H1 (cell line): ENCODE measurements at regions not wholly inside any gene's neighbourhood (a gene's known extent, or its start where the extent isn't known, plus 50 kb on each side); places are given as distances from the start of the nearest gene placed in this dataset.

ENCODE experiments used
- CTCF ChIA-PET: fragments of 300-600 bp; sonication (Branson Sonifier 250); formaldehyde crosslinking; loops from one replicate; lab custom pipeline; 2021; ENCODE audit not compliant: partially characterized antibody; lab: Charles Lee
- POLR2A ChIA-PET: fragments of 300-600 bp; sonication (Branson Sonifier 250); formaldehyde crosslinking; loops from one replicate; lab custom pipeline; 2021; ENCODE audit warnings: inconsistent platforms; ENCODE audit not compliant: partially characterized antibody; lab: Charles Lee
- DNase-seq, 2 experiments: peaks; one replicate each; pipeline versions ENCODE4 v3.0.0 to v3.0.0-alpha.2; 2010 to 2022; ENCODE audit warnings: low spot score in 2 of 2, low read depth in 1 of 2, mixed read lengths in 1 of 2
- FAIRE-seq: peaks from 2 replicates; lab custom pipeline; 2011; peaks lifted over from hg19 to GRCh38; lab: Jason Lieb, UNC
- H2AFZ ChIP-seq: 2 replicates; pipeline ENCODE4 v1.8.1; 2012; ENCODE audit warnings: low read length, inconsistent platforms
- H2AK5ac ChIP-seq: 2 replicates; pipeline ENCODE4 v1.6.1; 2013; ENCODE audit warnings: low read depth, low read length
- H2BK120ac ChIP-seq: replicated peaks from 2 replicates; pipeline ENCODE3; 2013; ENCODE audit warnings: low read depth, low read length, inconsistent platforms
- H2BK12ac ChIP-seq: 2 replicates; pipeline ENCODE4 v1.6.1; 2013; ENCODE audit warnings: low read depth, low read length
- H2BK15ac ChIP-seq: 2 replicates; pipeline ENCODE4 v1.6.1; 2013; ENCODE audit warnings: low read length
- H2BK20ac ChIP-seq: 2 replicates; pipeline ENCODE4 v1.6.1; 2013; ENCODE audit warnings: low read length
- H2BK5ac ChIP-seq: 2 replicates; pipeline ENCODE4 v1.6.1; 2013; ENCODE audit warnings: low read depth, low read length
- H3K14ac ChIP-seq: 2 replicates; pipeline ENCODE4 v1.6.1; 2013; ENCODE audit warnings: inconsistent platforms; ENCODE audit not compliant: insufficient read length
- H3K18ac ChIP-seq: 2 replicates; pipeline ENCODE4 v1.6.1; 2013; ENCODE audit warnings: low read length; ENCODE audit errors: extremely low read depth
- H3K23ac ChIP-seq: 2 replicates; pipeline ENCODE4 v1.6.1; 2013; ENCODE audit warnings: inconsistent platforms; ENCODE audit not compliant: insufficient read length
- H3K23me2 ChIP-seq: 2 replicates; pipeline ENCODE4 v1.6.1; 2013; ENCODE audit warnings: low read depth, low read length
- H3K27ac ChIP-seq: 2 replicates; pipeline ENCODE4 v1.6.1; 2011; ENCODE audit warnings: low read depth, low read length, inconsistent platforms
- H3K27me3 ChIP-seq, 4 experiments: replicated peaks in 1 of 4; 1 replicate in 1 of 4; 2 replicates in 3 of 4; pipeline versions ENCODE4 v1.6.1 to v1.8.1; 2011 to 2013; ENCODE audit warnings: low read length in 3 of 4, mild to moderate bottlenecking in 3 of 4, inconsistent platforms in 2 of 4, mixed read lengths in 2 of 4, moderate library complexity in 1 of 4; ENCODE audit not compliant: control insufficient read depth in 3 of 4, insufficient read depth in 3 of 4; ENCODE audit errors: extremely low read depth in 1 of 4
- H3K36me3 ChIP-seq, 4 experiments: 2 replicates each; pipeline versions ENCODE4 v1.6.1 to v1.8.1; 2011 to 2013; ENCODE audit warnings: mild to moderate bottlenecking in 4 of 4, low read length in 3 of 4, moderate library complexity in 2 of 4, control low read depth in 1 of 4, inconsistent platforms in 1 of 4; ENCODE audit not compliant: insufficient read depth in 4 of 4, control insufficient read depth in 2 of 4
- H3K4ac ChIP-seq: replicated peaks from 2 replicates; pipeline ENCODE3; 2013; ENCODE audit warnings: low read length, low read depth, mixed read lengths, inconsistent platforms; ENCODE audit not compliant: insufficient read length
- H3K4me1 ChIP-seq, 4 experiments: replicated peaks in 1 of 4; 1 replicate in 1 of 4; 2 replicates in 3 of 4; pipeline versions ENCODE4 v1.6.1 to v1.8.1; 2011 to 2013; ENCODE audit warnings: low read length in 3 of 4, inconsistent platforms in 2 of 4, mixed read lengths in 1 of 4; ENCODE audit not compliant: insufficient read depth in 4 of 4, control insufficient read depth in 3 of 4
- H3K4me2 ChIP-seq, 2 experiments: 2 replicates each; pipeline versions ENCODE4 v1.6.1 to v1.8.1; 2011 to 2013; ENCODE audit warnings: low read depth in 2 of 2, low read length in 2 of 2, control low read depth in 1 of 2, inconsistent platforms in 1 of 2, mild to moderate bottlenecking in 1 of 2; ENCODE audit not compliant: insufficient read depth in 1 of 2
- H3K4me3 ChIP-seq, 4 experiments: fragments of 200-600, 300-600 bp in 1 of 4; sonication (generic), shearing (Covaris generic), sonication (Bioruptor Twin) in 1 of 4; 2 replicates each; pipeline versions ENCODE4 v1.5.1 to v1.8.1; 2011 to 2016; ENCODE audit warnings: low read length in 4 of 4, low read depth in 3 of 4, control low read depth in 2 of 4, inconsistent platforms in 2 of 4, mild to moderate bottlenecking in 2 of 4, mixed read lengths in 1 of 4, moderate library complexity in 1 of 4; ENCODE audit not compliant: insufficient read depth in 2 of 4; ENCODE audit errors: extremely low read depth in 1 of 4
- H3K56ac ChIP-seq: replicated peaks from 2 replicates; pipeline ENCODE3; 2013; ENCODE audit warnings: low read depth, mild to moderate bottlenecking, mixed read lengths, low read length, inconsistent platforms; ENCODE audit not compliant: insufficient read length
- H3K79me1 ChIP-seq: 2 replicates; pipeline ENCODE4 v1.6.1; 2013; ENCODE audit warnings: low read depth, low read length, control low read depth
- H3K79me2 ChIP-seq, 2 experiments: 2 replicates each; pipeline versions ENCODE4 v1.6.1 to v1.8.1; 2012 to 2013; ENCODE audit warnings: low read length in 2 of 2, mild to moderate bottlenecking in 2 of 2, inconsistent platforms in 1 of 2; ENCODE audit not compliant: insufficient read depth in 2 of 2, control insufficient read depth in 1 of 2
- H3K9ac ChIP-seq, 4 experiments: replicated peaks in 1 of 4; 1 replicate in 1 of 4; 2 replicates in 3 of 4; pipeline versions ENCODE4 v1.6.1 to v1.8.1; 2011 to 2013; ENCODE audit warnings: low read depth in 3 of 4, low read length in 3 of 4, control low read depth in 2 of 4, mild to moderate bottlenecking in 2 of 4, moderate library complexity in 2 of 4, inconsistent platforms in 1 of 4; ENCODE audit errors: extremely low read depth in 1 of 4
- H3K9me3 ChIP-seq, 2 experiments: 2 replicates each; pipeline versions ENCODE4 v1.6.1 to v1.8.1; 2012 to 2013; ENCODE audit warnings: mild to moderate bottlenecking in 2 of 2, moderate library complexity in 2 of 2, control low read depth in 1 of 2, inconsistent platforms in 1 of 2, low read depth in 1 of 2, low read length in 1 of 2, mixed read lengths in 1 of 2; ENCODE audit not compliant: insufficient read depth in 2 of 2
- H4K20me1 ChIP-seq, 2 experiments: replicated peaks in 1 of 2; 2 replicates each; pipeline versions ENCODE3 to v1.8.1; 2011 to 2013; ENCODE audit warnings: inconsistent platforms in 2 of 2, low read length in 2 of 2, mild to moderate bottlenecking in 1 of 2; ENCODE audit not compliant: insufficient read depth in 2 of 2, control insufficient read depth in 1 of 2
- H4K5ac ChIP-seq: 2 replicates; pipeline ENCODE4 v1.6.1; 2013; ENCODE audit warnings: low read length, low read depth, mixed read lengths, inconsistent platforms; ENCODE audit not compliant: insufficient read length
- H4K8ac ChIP-seq: 2 replicates; pipeline ENCODE4 v1.8.0; 2013; ENCODE audit warnings: mild to moderate bottlenecking, moderate library complexity, low read length, inconsistent platforms; ENCODE audit not compliant: insufficient read depth; ENCODE audit errors: extremely low read depth
- H4K91ac ChIP-seq: replicated peaks from 2 replicates; pipeline ENCODE3; 2013; ENCODE audit warnings: low read length, mixed read lengths, inconsistent platforms; ENCODE audit not compliant: insufficient read length
- CHD1 ChIP-seq: IDR thresholded peaks from 2 replicates; pipeline ENCODE4 v1.6.1; 2012; ENCODE audit warnings: low read depth, low read length, improper control_type of control experiment
- JUN ChIP-seq: IDR thresholded peaks from 2 replicates; pipeline ENCODE4 v1.6.1; 2011; ENCODE audit warnings: low read depth, mild to moderate bottlenecking, improper control_type of control experiment, low read length
- PHF8 ChIP-seq: fragments of 200-600 bp; sonication (generic); conservative IDR thresholded peaks from 2 replicates; pipeline ENCODE4 v1.7.1; 2012; ENCODE audit warnings: low read depth, mild to moderate bottlenecking, inconsistent platforms, low read length, moderate library complexity
- RFX5 ChIP-seq: IDR thresholded peaks from 2 replicates; pipeline ENCODE4 v1.6.1; 2011; ENCODE audit warnings: low read depth, low read length, improper control_type of control experiment, borderline replicate concordance
- SAP30 ChIP-seq: fragments of 300-600 bp; sonication (generic); IDR thresholded peaks from 2 replicates; pipeline ENCODE4 v1.7.1; 2012; ENCODE audit warnings: low read length, moderate library complexity, mild to moderate bottlenecking, inconsistent platforms; ENCODE audit not compliant: insufficient read depth, insufficient replicate concordance
- YY1 ChIP-seq: IDR thresholded peaks from 2 replicates; pipeline ENCODE4 v1.6.1; 2011; ENCODE audit warnings: low read depth, mild to moderate bottlenecking, low read length
- WGBS, 2 experiments: shearing (Covaris generic) in 1 of 2; methylation state at CpG; one replicate each; pipeline versions ENCODE4 v1.1.6 to v1.1.7; 2013 to 2015; ENCODE audit warnings: low lambda C conversion rate in 2 of 2, mixed read lengths in 2 of 2, inconsistent platforms in 1 of 2, low coverage in 1 of 2, missing lambda C conversion rate in 1 of 2; ENCODE audit not compliant: insufficient replicate concordance in 2 of 2, insufficient coverage in 1 of 2, insufficient read length in 1 of 2; ENCODE audit errors: extremely low coverage in 1 of 2, missing lambda C conversion rate in 1 of 2; 5-methylcytosine and 5-hydroxymethylcytosine counted together
- TF ChIP-seq, protein P1 (sequence below): IDR thresholded peaks from 2 replicates; pipeline ENCODE4 v1.6.1; 2011; ENCODE audit warnings: low read length, improper control_type of control experiment

DNA sequence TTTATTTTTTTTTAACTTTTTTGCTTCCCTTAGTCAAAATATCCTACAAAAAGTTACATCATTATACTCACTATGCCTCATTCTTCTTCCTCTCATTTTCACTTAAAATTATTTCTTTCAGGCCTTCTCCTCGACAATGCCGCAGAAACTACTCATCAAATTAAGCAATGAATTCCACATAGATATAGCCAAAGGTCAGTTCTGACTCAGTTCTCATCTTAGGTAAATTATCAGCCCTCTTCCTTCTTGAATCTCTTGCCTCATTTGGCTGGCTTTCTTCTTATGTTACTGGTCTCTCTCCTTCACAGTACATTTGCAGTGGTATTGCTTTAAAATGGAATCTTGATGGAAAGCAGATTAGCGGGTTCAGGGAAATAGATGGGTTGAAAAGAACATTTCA, 260.7 kb upstream of the BRINP3 start:
- Histone ChIP-seq H3K9ac (no peak overlapping the region), H3K4me2 (no peak overlapping the region), H3K23ac (no peak overlapping the region), H3K4me1 (no peaks in the 10 kb centered on the region), H3K79me2 (no peaks in the 10 kb centered on the region), H3K27me3 (no peaks in the 10 kb centered on the region), H3K79me1 (no peaks in the 10 kb centered on the region), H4K8ac (no peak overlapping the region), H3K14ac (no peak overlapping the region), H4K20me1 (no peaks in the 10 kb centered on the region), H2BK120ac (no peak overlapping the region), H2AK5ac (no peak overlapping the region), H3K9me3 (no peaks in the 10 kb centered on the region), H3K4ac (no peak overlapping the region), H2BK15ac (no peak overlapping the region), H3K4me3 (no peak overlapping the region), H3K56ac (no peak overlapping the region), H4K5ac (no peak overlapping the region), H2BK20ac (no peak overlapping the region), H3K36me3 (no peaks in the 10 kb centered on the region), H2BK5ac (no peak overlapping the region), H3K18ac (no peak overlapping the region), H2BK12ac (no peak overlapping the region), H3K27ac (no peak overlapping the region), H4K91ac (no peak overlapping the region), H3K23me2 (no peaks in the 10 kb centered on the region), H2AFZ (no peak overlapping the region)
- FAIRE-seq = no peak
- ChIA-PET POLR2A (no interaction called here), CTCF (no interaction called here)
- DNase-seq = no peak
- WGBS, 2 experiments = 81% methylated on average over 3 of the region's 3 CpGs; no CpG with 5 or more reads in 1 of the 2 experiments
- TF ChIP-seq SAP30 (no peak), CHD1 (no peak), JUN (no peak), PHF8 (no peak), YY1 (no peak), RFX5 (no peak)
- TF ChIP-seq, protein P1, sequence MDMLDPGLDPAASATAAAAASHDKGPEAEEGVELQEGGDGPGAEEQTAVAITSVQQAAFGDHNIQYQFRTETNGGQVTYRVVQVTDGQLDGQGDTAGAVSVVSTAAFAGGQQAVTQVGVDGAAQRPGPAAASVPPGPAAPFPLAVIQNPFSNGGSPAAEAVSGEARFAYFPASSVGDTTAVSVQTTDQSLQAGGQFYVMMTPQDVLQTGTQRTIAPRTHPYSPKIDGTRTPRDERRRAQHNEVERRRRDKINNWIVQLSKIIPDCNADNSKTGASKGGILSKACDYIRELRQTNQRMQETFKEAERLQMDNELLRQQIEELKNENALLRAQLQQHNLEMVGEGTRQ = no peak
